HG03175 (cell line): ENCODE measurements at regions not wholly inside any gene's neighbourhood (a gene's known extent, or its start where the extent isn't known, plus 50 kb on each side); places are given as distances from the start of the nearest gene placed in this dataset.

Source experiments
- ATAC-seq: cut with Tn5 transposase; IDR thresholded peaks from one replicate; pipeline ENCODE4 v1.9.1; 2021; ENCODE audit warnings: mild to moderate bottlenecking, moderate library complexity; ENCODE audit not compliant: unreplicated experiment

- ATAC-seq = no peak
Measured at GRCh38 chr5:96584712-96585111, 77.5 kb upstream of the CAST start.

DNA sequence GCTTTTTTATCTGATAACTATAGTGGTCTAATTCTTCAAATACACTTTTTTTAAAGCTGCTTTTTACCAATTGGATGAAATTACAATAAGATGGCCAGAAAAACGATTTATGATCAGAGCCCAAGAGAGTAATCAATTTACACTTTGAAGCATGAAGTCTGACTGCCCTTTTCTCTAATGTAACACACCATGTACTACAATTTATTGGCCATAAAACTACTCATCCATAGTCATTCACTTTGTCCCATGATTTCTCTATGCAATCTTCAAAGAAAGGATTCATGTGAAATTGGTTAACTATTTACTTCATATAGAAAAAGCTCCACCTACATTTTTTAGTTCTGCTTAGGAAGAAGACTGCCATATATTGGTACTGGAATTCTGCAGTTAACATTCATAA, 73.6 kb upstream of the CAST start:
- ATAC-seq = no peak

DNA sequence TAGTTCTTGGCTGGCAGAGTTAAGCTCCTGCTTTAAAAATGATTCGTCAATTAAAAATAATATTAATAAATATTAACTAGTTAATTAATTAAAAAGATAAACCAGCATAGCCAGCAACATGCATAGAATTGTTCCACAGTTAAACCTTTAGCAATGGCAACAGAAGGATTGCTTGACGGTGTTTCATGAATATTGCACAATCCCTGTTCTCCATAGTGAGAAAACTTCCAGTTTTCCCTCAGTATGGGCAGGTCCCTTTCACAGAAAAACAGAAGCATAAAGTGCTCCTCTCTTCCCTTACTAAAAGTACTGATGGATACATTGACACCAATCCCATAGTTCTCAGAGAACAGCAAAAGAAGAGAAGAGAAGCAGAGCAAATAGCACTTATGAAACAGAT, 71.4 kb upstream of the CAST start:
- no peak for ATAC-seq

DNA sequence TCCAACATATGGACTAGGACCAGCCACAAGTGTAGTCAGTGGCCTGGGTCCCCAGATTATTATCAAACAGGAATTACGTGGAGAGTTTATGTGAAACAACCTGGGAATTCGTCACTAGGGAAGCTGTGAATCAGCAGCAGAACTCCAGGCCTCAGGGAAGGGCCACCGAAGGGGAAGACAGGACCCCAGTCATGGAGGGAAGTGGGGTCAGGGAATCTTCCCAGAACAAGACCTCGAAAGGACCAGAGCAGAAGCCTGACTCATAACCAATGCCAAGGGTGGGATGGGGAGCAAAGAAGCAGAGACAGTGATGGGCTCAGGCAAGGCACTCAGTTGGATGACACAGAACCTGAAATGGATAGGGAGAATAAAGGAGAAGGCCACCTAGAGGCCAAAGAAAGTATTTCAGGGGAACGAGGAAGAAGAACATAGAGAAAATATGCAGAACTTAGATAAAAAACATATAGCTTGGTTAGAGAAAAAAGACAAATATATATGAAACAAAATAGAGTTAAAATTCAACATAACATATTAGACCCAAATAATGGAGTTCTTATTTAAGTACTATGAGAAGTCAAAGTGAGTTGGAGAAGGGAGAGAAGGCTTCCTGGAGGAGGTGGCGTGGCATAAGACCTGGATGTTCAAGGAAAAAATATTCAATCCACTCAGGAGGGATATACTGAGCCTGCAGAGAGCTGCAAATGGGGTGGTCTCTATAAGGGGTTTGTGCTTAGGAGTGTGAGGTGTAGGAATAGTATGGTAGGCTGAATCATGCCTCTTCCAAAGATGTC, 66.7 kb upstream of the CAST start:
- ATAC-seq = no peak

DNA sequence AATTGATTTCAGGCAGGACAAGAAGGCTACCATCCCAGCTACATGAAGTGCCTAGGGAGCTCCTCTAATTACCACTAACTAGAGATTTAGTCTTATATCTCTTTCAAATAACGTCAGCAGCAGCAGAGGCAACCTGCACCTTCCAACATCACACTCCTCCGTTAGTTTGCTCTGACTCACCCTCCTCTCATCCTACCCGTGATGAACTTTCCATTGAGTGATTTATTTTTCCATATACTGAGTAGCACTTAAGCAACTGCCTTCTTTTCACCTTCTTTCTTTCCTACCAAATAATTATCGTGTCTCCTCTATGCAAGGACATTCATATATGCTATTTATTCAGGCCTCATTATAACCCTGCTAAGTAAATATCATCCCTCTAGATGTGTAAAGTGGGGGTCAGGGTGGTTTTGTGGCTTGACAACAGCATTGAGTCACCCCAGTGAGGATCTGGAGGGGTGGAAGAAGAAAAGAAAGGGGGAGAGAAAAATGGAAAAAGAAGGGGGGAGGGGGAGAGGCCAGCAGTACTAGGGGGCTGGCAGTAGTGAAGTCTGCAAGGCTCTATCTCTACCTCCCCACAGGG, 64.6 kb upstream of the CAST start:
- no peak for ATAC-seq

GRCh38 chr5:96601200-96601599, 61.0 kb upstream of the CAST start:
- ATAC-seq = no peak

GRCh38 chr5:96601715-96602244, 60.4 kb upstream of the CAST start:
- ATAC-seq = peak; percentile 86

GRCh38 chr5:96602776-96603175, 59.4 kb upstream of the CAST start:
- no peak for ATAC-seq

- ATAC-seq = no peak
Measured at GRCh38 chr5:96605144-96605837, 56.9 kb upstream of the CAST start.

- ATAC-seq = no peak
Measured at GRCh38 chr5:96609369-96609768, 52.8 kb upstream of the CAST start.

GRCh38 chr5:96610747-96611146, 51.4 kb upstream of the CAST start:
- ATAC-seq = no peak

DNA sequence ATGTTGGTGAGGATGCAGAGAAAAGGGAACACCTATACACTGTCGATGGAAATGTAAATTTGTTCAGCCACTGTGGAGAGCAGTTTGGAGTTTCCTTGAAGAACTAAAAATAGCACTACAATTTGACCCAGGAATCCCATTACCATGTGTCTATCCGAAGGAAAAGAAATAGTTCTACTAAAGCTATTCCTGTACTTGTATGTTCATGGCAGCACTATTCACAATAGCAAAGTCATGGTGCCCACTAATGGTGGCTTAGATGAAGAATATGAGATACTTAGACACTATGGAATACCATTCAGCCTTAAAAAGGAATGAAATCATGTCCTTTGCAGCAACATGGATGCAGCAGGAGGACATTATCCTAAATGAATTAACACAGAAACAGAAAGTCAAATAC, 50.2 kb upstream of the CAST start:
- no peak for ATAC-seq
